ENCODE measurements at regions not wholly inside any gene's neighbourhood (a gene's known extent, or its start where the extent isn't known, plus 50 kb on each side); places are given as distances from the start of the nearest gene placed in this dataset.

- TF ChIP-seq, protein P1, sequence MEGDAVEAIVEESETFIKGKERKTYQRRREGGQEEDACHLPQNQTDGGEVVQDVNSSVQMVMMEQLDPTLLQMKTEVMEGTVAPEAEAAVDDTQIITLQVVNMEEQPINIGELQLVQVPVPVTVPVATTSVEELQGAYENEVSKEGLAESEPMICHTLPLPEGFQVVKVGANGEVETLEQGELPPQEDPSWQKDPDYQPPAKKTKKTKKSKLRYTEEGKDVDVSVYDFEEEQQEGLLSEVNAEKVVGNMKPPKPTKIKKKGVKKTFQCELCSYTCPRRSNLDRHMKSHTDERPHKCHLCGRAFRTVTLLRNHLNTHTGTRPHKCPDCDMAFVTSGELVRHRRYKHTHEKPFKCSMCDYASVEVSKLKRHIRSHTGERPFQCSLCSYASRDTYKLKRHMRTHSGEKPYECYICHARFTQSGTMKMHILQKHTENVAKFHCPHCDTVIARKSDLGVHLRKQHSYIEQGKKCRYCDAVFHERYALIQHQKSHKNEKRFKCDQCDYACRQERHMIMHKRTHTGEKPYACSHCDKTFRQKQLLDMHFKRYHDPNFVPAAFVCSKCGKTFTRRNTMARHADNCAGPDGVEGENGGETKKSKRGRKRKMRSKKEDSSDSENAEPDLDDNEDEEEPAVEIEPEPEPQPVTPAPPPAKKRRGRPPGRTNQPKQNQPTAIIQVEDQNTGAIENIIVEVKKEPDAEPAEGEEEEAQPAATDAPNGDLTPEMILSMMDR (IDR thresholded peaks at IDR 0.05; ENCODE audit: insufficient read depth, low read length, poor library complexity, severe bottlenecking): no peak
- no peak for TF ChIP-seq EZH2phosphoT487 (conservative IDR thresholded peaks at IDR 0.05; ENCODE audit: low read length)
Measured at GRCh38 chr6:6439778-6440177, 119.3 kb upstream of the F13A1 start.
